ENCODE measurements at regions not wholly inside any gene's neighbourhood (a gene's known extent, or its start where the extent isn't known, plus 50 kb on each side); places are given as distances from the start of the nearest gene placed in this dataset.

DNA sequence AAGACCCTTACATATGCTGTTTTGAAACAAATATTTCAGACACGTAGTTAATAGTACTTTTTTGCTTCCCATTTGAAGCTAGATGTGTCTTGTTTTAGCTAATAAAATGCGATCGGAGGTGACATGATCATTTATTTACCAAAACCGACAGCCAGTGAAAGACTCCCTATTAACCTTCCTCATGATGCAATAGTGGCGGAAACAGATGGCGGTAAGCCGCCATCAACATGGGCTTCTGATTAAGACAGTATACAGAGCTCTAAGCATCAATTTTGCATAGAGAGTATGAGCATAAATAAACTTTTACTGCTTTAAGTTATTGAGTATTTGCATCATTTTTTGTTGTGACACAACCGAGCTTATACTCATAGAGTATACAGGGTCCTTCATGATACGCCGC lies 1282.4 kb upstream of the ADGRB3 start:
- no peaks in the 10 kb centered on the region for H3K36me3 Mint-ChIP-seq (ENCODE audit: low read depth)
- H3K27ac Mint-ChIP-seq, result no peak overlapping the region
- H3K9me3 Mint-ChIP-seq, result no peaks in the 10 kb centered on the region
- no peak overlapping the region for H3K4me3 Mint-ChIP-seq
- H3K27me3 Mint-ChIP-seq (ENCODE audit: low read depth), result no peaks in the 10 kb centered on the region
- TF ChIP-seq, protein P1, sequence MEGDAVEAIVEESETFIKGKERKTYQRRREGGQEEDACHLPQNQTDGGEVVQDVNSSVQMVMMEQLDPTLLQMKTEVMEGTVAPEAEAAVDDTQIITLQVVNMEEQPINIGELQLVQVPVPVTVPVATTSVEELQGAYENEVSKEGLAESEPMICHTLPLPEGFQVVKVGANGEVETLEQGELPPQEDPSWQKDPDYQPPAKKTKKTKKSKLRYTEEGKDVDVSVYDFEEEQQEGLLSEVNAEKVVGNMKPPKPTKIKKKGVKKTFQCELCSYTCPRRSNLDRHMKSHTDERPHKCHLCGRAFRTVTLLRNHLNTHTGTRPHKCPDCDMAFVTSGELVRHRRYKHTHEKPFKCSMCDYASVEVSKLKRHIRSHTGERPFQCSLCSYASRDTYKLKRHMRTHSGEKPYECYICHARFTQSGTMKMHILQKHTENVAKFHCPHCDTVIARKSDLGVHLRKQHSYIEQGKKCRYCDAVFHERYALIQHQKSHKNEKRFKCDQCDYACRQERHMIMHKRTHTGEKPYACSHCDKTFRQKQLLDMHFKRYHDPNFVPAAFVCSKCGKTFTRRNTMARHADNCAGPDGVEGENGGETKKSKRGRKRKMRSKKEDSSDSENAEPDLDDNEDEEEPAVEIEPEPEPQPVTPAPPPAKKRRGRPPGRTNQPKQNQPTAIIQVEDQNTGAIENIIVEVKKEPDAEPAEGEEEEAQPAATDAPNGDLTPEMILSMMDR (IDR thresholded peaks at IDR 0.05; ENCODE audit: unreplicated experiment in 3 of 3), result no peak
- peaks cover 4% of the 10 kb centered on the region for H3K4me1 Mint-ChIP-seq

DNA sequence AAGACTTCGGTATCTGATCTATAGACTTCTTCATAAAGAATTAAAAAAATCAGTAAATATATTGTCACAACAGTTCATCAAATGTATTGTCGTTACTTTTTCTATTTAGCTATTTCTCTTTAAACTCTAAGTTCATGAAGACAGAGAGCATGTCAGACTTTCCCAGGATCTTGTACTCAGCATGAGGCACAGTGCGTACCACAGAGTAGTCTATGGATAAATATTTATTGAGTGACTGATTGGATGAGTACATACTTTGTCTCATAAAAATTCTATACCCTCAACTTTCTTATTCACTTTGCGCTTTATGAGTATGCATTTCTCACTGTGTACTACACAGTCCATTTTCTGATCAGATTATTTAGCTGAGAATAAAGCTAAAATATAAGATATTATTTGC lies 1284.4 kb upstream of the ADGRB3 start:
- TF ChIP-seq, protein P1 (IDR thresholded peaks at IDR 0.05; ENCODE audit: unreplicated experiment in 3 of 3), result no peak
- no peak overlapping the region for H3K27ac Mint-ChIP-seq
- no peaks in the 10 kb centered on the region for H3K36me3 Mint-ChIP-seq (ENCODE audit: low read depth)
- no peaks in the 10 kb centered on the region for H3K9me3 Mint-ChIP-seq
- peaks cover 4% of the 10 kb centered on the region for H3K4me1 Mint-ChIP-seq
- no peaks in the 10 kb centered on the region for H3K27me3 Mint-ChIP-seq (ENCODE audit: low read depth)
- no peak overlapping the region for H3K4me3 Mint-ChIP-seq

DNA sequence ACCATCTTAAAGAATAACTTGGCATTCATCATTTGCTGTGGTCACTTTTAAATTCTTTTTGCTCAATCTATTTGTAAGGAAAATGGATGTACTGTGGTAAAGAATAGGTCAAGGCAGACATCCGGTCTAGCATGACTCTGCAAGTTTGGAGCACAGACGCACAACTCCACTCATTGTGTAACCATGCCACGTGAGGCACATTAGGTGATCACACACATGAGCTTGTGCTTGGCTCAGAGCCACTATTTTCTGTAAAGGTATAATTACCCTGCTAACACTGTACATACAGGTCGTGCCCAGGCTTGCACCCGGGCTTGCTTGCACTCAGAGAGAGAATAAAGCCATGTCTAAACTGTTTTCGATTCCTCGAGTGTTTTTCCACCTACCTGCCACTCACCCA lies 1289.1 kb upstream of the ADGRB3 start:
- Mint-ChIP-seq H3K4me3 (no peak overlapping the region), H3K27me3 (ENCODE audit: low read depth) (no peaks in the 10 kb centered on the region), H3K36me3 (ENCODE audit: low read depth) (no peaks in the 10 kb centered on the region), H3K4me1 (no peaks in the 10 kb centered on the region), H3K9me3 (no peaks in the 10 kb centered on the region), H3K27ac (no peak overlapping the region)
- TF ChIP-seq, protein P1 (IDR thresholded peaks at IDR 0.05; ENCODE audit: unreplicated experiment in 3 of 3), result no peak

DNA sequence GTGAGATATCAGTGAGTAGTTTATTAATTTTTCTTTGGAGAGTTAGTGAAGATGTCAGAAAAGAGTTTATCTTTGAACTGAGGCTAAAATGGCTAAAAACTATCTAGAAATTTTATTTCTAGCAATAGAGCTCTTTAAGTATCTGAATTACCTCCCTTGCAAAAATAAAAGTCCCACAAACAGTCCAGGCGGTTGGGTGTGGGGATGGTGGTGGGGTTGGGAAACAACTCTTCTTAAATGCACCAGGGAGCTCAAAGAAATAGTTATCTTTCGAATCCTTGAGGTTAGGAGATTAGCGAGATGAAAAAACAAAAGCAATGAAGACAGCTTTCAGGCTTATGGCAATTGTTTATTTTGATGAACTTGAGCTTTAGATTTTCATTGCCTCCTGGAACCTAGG lies 1299.1 kb upstream of the ADGRB3 start:
- H3K9me3 Mint-ChIP-seq, result no peaks in the 10 kb centered on the region
- H3K27me3 Mint-ChIP-seq (ENCODE audit: low read depth), result no peaks in the 10 kb centered on the region
- H3K27ac Mint-ChIP-seq, result no peak overlapping the region

DNA sequence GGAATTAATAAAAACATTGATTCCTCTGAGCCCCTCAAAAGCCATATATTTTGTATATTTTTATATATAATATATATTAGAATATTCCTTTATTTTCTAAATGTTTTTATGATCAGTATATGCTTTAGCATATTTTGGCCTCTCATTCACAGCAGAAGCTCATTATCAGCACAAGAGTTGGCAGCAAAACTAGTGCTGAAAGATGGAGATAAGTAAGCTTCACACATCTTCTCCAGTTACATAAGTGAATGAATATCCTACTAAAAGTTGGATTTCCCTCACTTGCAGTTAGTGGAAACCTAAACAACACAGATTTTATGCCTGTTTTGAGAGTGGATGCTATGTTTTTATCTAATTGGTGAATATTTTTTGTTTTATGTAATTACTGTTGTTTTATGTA lies 1303.8 kb upstream of the ADGRB3 start:
- no peaks in the 10 kb centered on the region for H3K4me1 Mint-ChIP-seq
- no peak overlapping the region for H3K27ac Mint-ChIP-seq
- TF ChIP-seq, protein P1 (IDR thresholded peaks at IDR 0.05; ENCODE audit: unreplicated experiment in 3 of 3), result no peak
- no peaks in the 10 kb centered on the region for H3K27me3 Mint-ChIP-seq (ENCODE audit: low read depth)
- H3K9me3 Mint-ChIP-seq, result no peaks in the 10 kb centered on the region
- no peak overlapping the region for H3K4me3 Mint-ChIP-seq
- no peaks in the 10 kb centered on the region for H3K36me3 Mint-ChIP-seq (ENCODE audit: low read depth)

More for the DNA sequence above, 1299.1 kb upstream of the ADGRB3 start:
- Mint-ChIP-seq H3K36me3 (ENCODE audit: low read depth) (no peaks in the 10 kb centered on the region), H3K4me3 (no peak overlapping the region), H3K4me1 (no peaks in the 10 kb centered on the region)
- TF ChIP-seq, protein P1 (IDR thresholded peaks at IDR 0.05; ENCODE audit: unreplicated experiment in 3 of 3), result no peak

DNA sequence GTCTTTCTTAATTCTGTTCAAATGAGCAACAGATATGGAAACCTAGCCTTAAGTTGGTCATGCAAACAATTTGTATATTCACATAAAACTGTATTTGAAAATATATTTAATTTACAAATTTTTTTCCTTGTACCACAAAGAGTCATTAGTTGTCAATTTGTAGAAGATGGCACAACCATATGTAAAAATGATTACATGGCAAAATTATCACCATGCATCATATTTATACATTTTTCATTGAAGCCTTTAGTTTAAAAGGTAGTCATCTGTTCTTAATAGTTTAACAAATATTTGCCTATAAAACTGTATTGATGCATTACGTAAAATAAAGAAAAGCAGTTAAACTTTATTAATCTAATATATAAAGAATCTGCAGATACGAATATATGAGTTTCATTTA lies 1306.8 kb upstream of the ADGRB3 start:
- H3K27me3 Mint-ChIP-seq (ENCODE audit: low read depth), result no peaks in the 10 kb centered on the region
- H3K4me3 Mint-ChIP-seq, result no peak overlapping the region
- TF ChIP-seq, protein P1 (IDR thresholded peaks at IDR 0.05; ENCODE audit: unreplicated experiment in 3 of 3), result no peak
- no peak overlapping the region for H3K27ac Mint-ChIP-seq
- no peaks in the 10 kb centered on the region for H3K9me3 Mint-ChIP-seq
- no peaks in the 10 kb centered on the region for H3K4me1 Mint-ChIP-seq
- H3K36me3 Mint-ChIP-seq (ENCODE audit: low read depth), result no peaks in the 10 kb centered on the region

Data from nephron (organoid).